Gastroesophageal sphincter (tissue), 3 donors: ENCODE measurements at regions not wholly inside any gene's neighbourhood (a gene's known extent, or its start where the extent isn't known, plus 50 kb on each side); places are given as distances from the start of the nearest gene placed in this dataset.

Experiments
- CTCF ChIP-seq, 4 experiments: fragments of 200-600 bp in 2 of 4; fragments of 450-650 bp in 2 of 4; sonication (generic) in 1 of 4; IDR thresholded peaks; one replicate each; pipeline ENCODE4 v1.5.1; 2017 to 2019; ENCODE audit warnings: antibody characterized with exemption in 4 of 4, mild to moderate bottlenecking in 2 of 4, moderate library complexity in 2 of 4
- EP300 ChIP-seq: sonication (generic); formaldehyde crosslinking; IDR thresholded peaks from one replicate; pipeline ENCODE4 v1.6.1; 2017; ENCODE audit warnings: antibody characterized with exemption, mild to moderate bottlenecking
- POLR2A ChIP-seq, 2 donors: fragments of 450-650 bp; IDR thresholded peaks; one replicate each; pipeline ENCODE4 v1.6.1; 2017; ENCODE audit warnings: antibody characterized with exemption in 2 of 2, mild to moderate bottlenecking in 2 of 2, moderate library complexity in 1 of 2

GRCh38 chr5:2894316-2894715 is 142.8 kb upstream of the IRX2 start:
- TF ChIP-seq POLR2A (IDR thresholded peaks at IDR 0.05) (no peak), CTCF (IDR thresholded peaks at IDR 0.05) (no peak), EP300 (no peak)
